ENCODE measurements at regions not wholly inside any gene's neighbourhood (a gene's known extent, or its start where the extent isn't known, plus 50 kb on each side); places are given as distances from the start of the nearest gene placed in this dataset.
"Not testable (repeated sequence)": the region's sequence is repeated elsewhere in the genome, so short reads cannot be mapped to it uniquely, and the experiment has no call there.

DNA sequence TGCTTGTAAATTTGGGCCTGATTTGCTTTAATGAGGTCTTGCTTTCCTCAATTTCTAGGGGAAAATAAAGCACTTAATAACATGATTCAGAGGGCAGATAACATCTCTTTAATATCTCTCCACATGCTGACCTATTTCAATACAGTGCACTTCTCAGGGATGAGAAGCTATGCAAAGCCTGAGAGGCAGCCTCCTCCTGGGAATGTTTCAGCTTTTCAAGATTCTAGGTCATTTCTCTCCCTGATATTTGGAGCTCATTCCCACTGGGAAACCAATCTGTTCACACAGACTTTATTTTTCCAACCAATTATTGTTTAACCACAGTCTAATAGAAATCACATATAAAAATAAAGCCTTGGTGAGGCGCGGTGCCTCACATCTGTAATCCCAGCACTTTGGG, 67.0 kb upstream of the LSAMP start:
- intact Hi-C loops (cut with micrococcal nuclease; ENCODE audit: unreplicated experiment), result no loop called here
- no peaks in the 10 kb centered on the region for H3F3A ChIP-seq (ENCODE audit: insufficient read depth, low read depth)
- CTCF ChIA-PET, result no interaction called here
- no peaks in the 10 kb centered on the region for H4K20me1 ChIP-seq (ENCODE audit: insufficient read depth)
- H3K9me3 ChIP-seq (ENCODE audit: insufficient read depth, low read depth), result no peaks in the 10 kb centered on the region
- H3K27me3 ChIP-seq (ENCODE audit: insufficient read depth, low read depth), result no peaks in the 10 kb centered on the region; the same call in 1 of the 2 replicates
- H3K9me2 ChIP-seq (ENCODE audit: insufficient read depth), result no peaks in the 10 kb centered on the region
- POLR2A ChIA-PET (ENCODE audit: unreplicated experiment), result no interaction called here
- no peaks in the 10 kb centered on the region for H3K4me1 ChIP-seq (replicated peaks; ENCODE audit: insufficient read depth)
- no peaks in the 10 kb centered on the region for H3K79me2 ChIP-seq (ENCODE audit: low read depth)
- H2AFZ ChIP-seq, result no peak overlapping the region
- no peak for DNase-seq
- TF ChIP-seq EZH2 (IDR thresholded peaks at IDR 0.05; ENCODE audit: low read depth), result no peak
- TF ChIP-seq, protein P1, sequence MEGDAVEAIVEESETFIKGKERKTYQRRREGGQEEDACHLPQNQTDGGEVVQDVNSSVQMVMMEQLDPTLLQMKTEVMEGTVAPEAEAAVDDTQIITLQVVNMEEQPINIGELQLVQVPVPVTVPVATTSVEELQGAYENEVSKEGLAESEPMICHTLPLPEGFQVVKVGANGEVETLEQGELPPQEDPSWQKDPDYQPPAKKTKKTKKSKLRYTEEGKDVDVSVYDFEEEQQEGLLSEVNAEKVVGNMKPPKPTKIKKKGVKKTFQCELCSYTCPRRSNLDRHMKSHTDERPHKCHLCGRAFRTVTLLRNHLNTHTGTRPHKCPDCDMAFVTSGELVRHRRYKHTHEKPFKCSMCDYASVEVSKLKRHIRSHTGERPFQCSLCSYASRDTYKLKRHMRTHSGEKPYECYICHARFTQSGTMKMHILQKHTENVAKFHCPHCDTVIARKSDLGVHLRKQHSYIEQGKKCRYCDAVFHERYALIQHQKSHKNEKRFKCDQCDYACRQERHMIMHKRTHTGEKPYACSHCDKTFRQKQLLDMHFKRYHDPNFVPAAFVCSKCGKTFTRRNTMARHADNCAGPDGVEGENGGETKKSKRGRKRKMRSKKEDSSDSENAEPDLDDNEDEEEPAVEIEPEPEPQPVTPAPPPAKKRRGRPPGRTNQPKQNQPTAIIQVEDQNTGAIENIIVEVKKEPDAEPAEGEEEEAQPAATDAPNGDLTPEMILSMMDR (conservative IDR thresholded peaks at IDR 0.05), result no peak
- no TSS peak for BruUV-seq (replicated peaks)
- no peak overlapping the region for H3K27ac ChIP-seq
- no peak overlapping the region for H3K4me3 ChIP-seq
- no peaks in the 10 kb centered on the region for H3K36me3 ChIP-seq (ENCODE audit: low read depth)
- no peak overlapping the region for H3K4me2 ChIP-seq

DNA sequence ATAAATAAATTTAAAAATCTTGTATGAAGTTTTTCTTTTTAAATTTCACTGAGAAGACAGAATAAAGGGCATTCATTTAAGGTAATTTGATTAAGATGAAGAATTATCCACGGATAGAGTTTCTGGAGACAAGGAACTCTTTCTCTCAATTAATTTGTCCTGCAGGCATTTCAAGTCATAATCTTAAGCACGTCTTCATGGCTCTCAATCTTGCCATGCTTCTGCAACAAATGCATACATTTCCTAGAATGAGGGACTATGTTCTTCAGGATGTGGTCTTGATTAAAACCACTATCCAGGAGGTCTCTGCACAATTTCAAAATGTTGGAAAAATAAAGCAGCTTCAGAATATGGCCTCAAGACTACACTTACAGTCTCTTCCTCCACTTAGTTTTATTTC, 67.6 kb upstream of the LSAMP start:
- ChIA-PET POLR2A (ENCODE audit: unreplicated experiment) (no interaction called here), CTCF (no interaction called here)
- no peaks in the 10 kb centered on the region for H3F3A ChIP-seq (ENCODE audit: insufficient read depth, low read depth)
- no peak overlapping the region for H3K4me2 ChIP-seq
- H3K9me3 ChIP-seq (ENCODE audit: insufficient read depth, low read depth), result no peaks in the 10 kb centered on the region
- intact Hi-C loops (cut with micrococcal nuclease; ENCODE audit: unreplicated experiment), result no loop called here
- H3K4me1 ChIP-seq (replicated peaks; ENCODE audit: insufficient read depth), result no peaks in the 10 kb centered on the region
- BruUV-seq (replicated peaks), result no TSS peak
- H4K20me1 ChIP-seq (ENCODE audit: insufficient read depth), result no peaks in the 10 kb centered on the region
- H3K36me3 ChIP-seq (ENCODE audit: low read depth), result no peaks in the 10 kb centered on the region
- H3K9me2 ChIP-seq (ENCODE audit: insufficient read depth), result no peaks in the 10 kb centered on the region
- H2AFZ ChIP-seq, result no peak overlapping the region
- H3K79me2 ChIP-seq (ENCODE audit: low read depth), result no peaks in the 10 kb centered on the region
- H3K27ac ChIP-seq, result no peak overlapping the region
- H3K4me3 ChIP-seq, result no peak overlapping the region
- DNase-seq, result no peak
- no peak for TF ChIP-seq EZH2 (IDR thresholded peaks at IDR 0.05; ENCODE audit: low read depth)
- H3K27me3 ChIP-seq (ENCODE audit: insufficient read depth, low read depth), result no peaks in the 10 kb centered on the region; the same call in 1 of the 2 replicates

DNA sequence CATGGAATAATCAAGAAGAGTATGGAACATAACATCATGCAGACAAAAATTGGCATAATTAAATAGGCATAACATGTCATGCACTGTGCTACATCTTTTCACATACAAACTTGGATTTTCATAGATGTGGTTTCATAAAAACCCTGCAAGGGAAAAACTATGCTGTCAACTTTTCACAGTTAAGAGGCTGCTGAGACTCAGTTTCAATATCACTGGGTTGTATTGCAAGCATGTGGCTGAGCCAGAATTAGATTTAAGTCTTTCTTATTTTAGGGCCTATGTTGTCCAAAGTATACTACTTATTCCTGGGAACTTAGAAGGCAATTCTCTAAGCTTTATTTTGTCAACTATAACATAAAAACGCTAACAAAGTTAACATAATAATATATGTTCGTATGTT, 70.7 kb upstream of the LSAMP start:
- H2AFZ ChIP-seq, result no peak overlapping the region
- H3K9me3 ChIP-seq (ENCODE audit: insufficient read depth, low read depth), result no peaks in the 10 kb centered on the region
- CTCF ChIA-PET, result no interaction called here
- intact Hi-C loops (cut with micrococcal nuclease; ENCODE audit: unreplicated experiment), result no loop called here
- POLR2A ChIA-PET (ENCODE audit: unreplicated experiment), result no interaction called here
- H3K27ac ChIP-seq, result no peak overlapping the region
- H3K4me3 ChIP-seq, result no peak overlapping the region
- TF ChIP-seq EZH2 (IDR thresholded peaks at IDR 0.05; ENCODE audit: low read depth), result no peak
- TF ChIP-seq, protein P1 (conservative IDR thresholded peaks at IDR 0.05), result no peak
- no peaks in the 10 kb centered on the region for H3K79me2 ChIP-seq (ENCODE audit: low read depth)
- DNase-seq, result no peak
- H3K9me2 ChIP-seq (ENCODE audit: insufficient read depth), result no peaks in the 10 kb centered on the region
- no peaks in the 10 kb centered on the region for H3K36me3 ChIP-seq (ENCODE audit: low read depth)
- no peaks in the 10 kb centered on the region; the same call in 1 of the 2 replicates for H3K27me3 ChIP-seq (ENCODE audit: insufficient read depth, low read depth)
- no peaks in the 10 kb centered on the region for H3F3A ChIP-seq (ENCODE audit: insufficient read depth, low read depth)
- H3K4me2 ChIP-seq, result no peak overlapping the region
- no peaks in the 10 kb centered on the region for H3K4me1 ChIP-seq (replicated peaks; ENCODE audit: insufficient read depth)
- no peaks in the 10 kb centered on the region for H4K20me1 ChIP-seq (ENCODE audit: insufficient read depth)
- BruUV-seq (replicated peaks), result no TSS peak

DNA sequence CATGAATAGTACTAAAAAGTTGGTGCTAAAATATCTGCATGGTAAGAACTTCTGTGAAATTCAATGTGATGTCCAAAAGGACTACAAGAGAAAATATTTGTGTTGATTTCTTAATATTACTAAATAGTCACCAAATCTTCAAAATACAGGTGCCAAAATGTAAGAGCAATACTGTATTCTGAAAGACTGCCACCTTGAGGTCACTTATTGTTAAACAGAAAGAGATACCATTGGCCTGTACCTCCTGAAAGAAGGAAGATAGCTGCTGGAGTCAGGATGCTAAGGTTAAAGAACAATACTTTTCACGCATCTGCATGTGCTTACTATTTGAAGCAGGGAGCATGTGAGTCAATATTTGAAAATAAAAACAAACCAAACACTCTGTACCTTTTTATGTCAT, 72.0 kb upstream of the LSAMP start:
- H4K20me1 ChIP-seq (ENCODE audit: insufficient read depth), result no peaks in the 10 kb centered on the region
- H3K9me3 ChIP-seq (ENCODE audit: insufficient read depth, low read depth), result no peaks in the 10 kb centered on the region
- no peaks in the 10 kb centered on the region for H3K36me3 ChIP-seq (ENCODE audit: low read depth)
- H3F3A ChIP-seq (ENCODE audit: insufficient read depth, low read depth), result no peaks in the 10 kb centered on the region
- H3K4me1 ChIP-seq (replicated peaks; ENCODE audit: insufficient read depth), result no peaks in the 10 kb centered on the region
- H3K79me2 ChIP-seq (ENCODE audit: low read depth), result no peaks in the 10 kb centered on the region
- intact Hi-C loops (cut with micrococcal nuclease; ENCODE audit: unreplicated experiment), result no loop called here
- CTCF ChIA-PET, result no interaction called here
- no peak for DNase-seq
- no peak overlapping the region for H3K27ac ChIP-seq
- POLR2A ChIA-PET (ENCODE audit: unreplicated experiment), result no interaction called here
- H3K27me3 ChIP-seq (ENCODE audit: insufficient read depth, low read depth), result no peaks in the 10 kb centered on the region; the same call in 1 of the 2 replicates
- no peak overlapping the region for H3K4me3 ChIP-seq
- no peak overlapping the region for H3K4me2 ChIP-seq
- no TSS peak for BruUV-seq (replicated peaks)
- H2AFZ ChIP-seq, result no peak overlapping the region
- TF ChIP-seq, protein P1 (conservative IDR thresholded peaks at IDR 0.05), result no peak
- no peak for TF ChIP-seq EZH2 (IDR thresholded peaks at IDR 0.05; ENCODE audit: low read depth)
- no peaks in the 10 kb centered on the region for H3K9me2 ChIP-seq (ENCODE audit: insufficient read depth)

DNA sequence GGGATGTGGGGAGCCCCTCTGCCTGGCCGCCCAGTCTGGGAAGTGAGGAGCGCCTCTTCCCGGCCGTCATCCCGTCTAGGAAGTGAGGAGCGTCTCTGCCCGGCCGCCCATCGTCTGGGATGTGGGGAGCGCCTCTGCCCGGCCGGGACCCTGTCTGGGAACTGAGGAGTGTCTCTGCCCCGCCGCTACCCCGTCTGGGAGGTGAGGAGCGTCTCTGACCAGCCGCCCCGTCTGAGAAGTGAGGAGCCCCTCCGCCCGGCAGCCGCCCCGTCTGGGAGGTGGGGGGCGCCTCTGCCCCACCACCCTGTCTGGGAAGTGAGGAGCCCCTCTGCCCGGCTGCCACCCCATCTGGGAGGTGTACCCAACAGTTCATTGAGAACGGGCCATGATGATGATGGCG, 73.8 kb upstream of the LSAMP start:
- H2AFZ ChIP-seq; H3K4me3 ChIP-seq; H3K27me3 ChIP-seq (ENCODE audit: insufficient read depth, low read depth); H3K9me2 ChIP-seq (ENCODE audit: insufficient read depth); DNase-seq; POLR2A ChIA-PET (ENCODE audit: unreplicated experiment); CTCF ChIA-PET; H3K4me2 ChIP-seq; H3F3A ChIP-seq (ENCODE audit: insufficient read depth, low read depth); H3K36me3 ChIP-seq (ENCODE audit: low read depth); H3K79me2 ChIP-seq (ENCODE audit: low read depth); H4K20me1 ChIP-seq (ENCODE audit: insufficient read depth); BruUV-seq (replicated peaks); H3K4me1 ChIP-seq (replicated peaks; ENCODE audit: insufficient read depth); H3K9me3 ChIP-seq (ENCODE audit: insufficient read depth, low read depth); intact Hi-C loops (cut with micrococcal nuclease; ENCODE audit: unreplicated experiment); H3K27ac ChIP-seq: not testable (repeated sequence)
